ENCODE measurements at regions not wholly inside any gene's neighbourhood (a gene's known extent, or its start where the extent isn't known, plus 50 kb on each side); places are given as distances from the start of the nearest gene placed in this dataset.

GRCh38 chr10:118537623-118538022 is 57.8 kb downstream of the PRLHR start:
- DNase-seq: no peak

GRCh38 chr10:118534136-118534535 is 61.3 kb downstream of the PRLHR start:
- no peak for DNase-seq

GRCh38 chr10:118531105-118531852 is 64.2 kb downstream of the PRLHR start:
- no peak for DNase-seq

GRCh38 chr10:118528426-118528825 is 67.0 kb downstream of the PRLHR start:
- no peak for DNase-seq

- DNase-seq: no peak
Observed at GRCh38 chr10:118523775-118524174, 71.7 kb downstream of the PRLHR start.

- no peak for DNase-seq
Observed at GRCh38 chr10:118522791-118523498, 72.5 kb downstream of the PRLHR start.

- DNase-seq: no peak
Observed at GRCh38 chr10:118521415-118522117, 73.9 kb downstream of the PRLHR start.

GRCh38 chr10:118520116-118520742 is 75.2 kb downstream of the PRLHR start:
- no peak for DNase-seq

- no peak for DNase-seq
Observed at GRCh38 chr10:118518095-118518494, 77.4 kb downstream of the PRLHR start.

- no peak for DNase-seq
Observed at GRCh38 chr10:118516716-118517115, 78.7 kb downstream of the PRLHR start.

- DNase-seq: no peak
Observed at GRCh38 chr10:118513174-118513573, 82.3 kb downstream of the PRLHR start.

GRCh38 chr10:118511711-118512110 is 83.7 kb downstream of the PRLHR start:
- DNase-seq: no peak

GRCh38 chr10:118508863-118509262 is 86.6 kb downstream of the PRLHR start:
- no peak for DNase-seq

- DNase-seq: no peak
Observed at GRCh38 chr10:118508355-118508754, 87.1 kb downstream of the PRLHR start.

GRCh38 chr10:118506671-118507590 is 88.5 kb downstream of the PRLHR start:
- no peak for DNase-seq

- DNase-seq: no peak
Observed at GRCh38 chr10:118505363-118505762, 90.1 kb downstream of the PRLHR start.

- DNase-seq: no peak
Observed at GRCh38 chr10:118504467-118505205, 90.8 kb downstream of the PRLHR start.

GRCh38 chr10:118504044-118504443 is 91.4 kb downstream of the PRLHR start:
- DNase-seq: no peak

GRCh38 chr10:118503192-118503591 is 92.3 kb downstream of the PRLHR start:
- no peak for DNase-seq

GRCh38 chr10:118501637-118502440 is 93.6 kb downstream of the PRLHR start:
- no peak for DNase-seq

- no peak for DNase-seq
Observed at GRCh38 chr10:118501171-118501570, 94.3 kb downstream of the PRLHR start.

All from stimulated activated CD4-positive, alpha-beta T cell treated with anti-CD3 and anti-CD28 coated beads, Interleukin-4, amount 100 ng/mL, for 4 hours (primary cell).